Hepatocyte (in vitro differentiated cells): ENCODE measurements at regions not wholly inside any gene's neighbourhood (a gene's known extent, or its start where the extent isn't known, plus 50 kb on each side); places are given as distances from the start of the nearest gene placed in this dataset.

ENCODE experiments used
- DNase-seq: peaks from one replicate; pipeline ENCODE4 v3.0.0-alpha.2; 2016; ENCODE audit warnings: low spot score
- H2AFZ ChIP-seq: fragments of 200-600 bp; sonication (generic); 2 replicates; pipeline ENCODE4 v1.6.0; 2016; ENCODE audit warnings: antibody characterized with exemption, mild to moderate bottlenecking
- H3K27ac ChIP-seq: fragments of 200-600 bp; sonication (generic); 2 replicates; pipeline ENCODE4 v1.5.1; 2016; ENCODE audit warnings: mild to moderate bottlenecking
- H3K27me3 ChIP-seq: fragments of 200-600 bp; sonication (generic); 2 replicates; pipeline ENCODE4 v1.6.1; 2016
- H3K36me3 ChIP-seq: fragments of 200-600 bp; sonication (generic); replicated peaks from 2 replicates; pipeline ENCODE4 v1.5.1; 2016; ENCODE audit warnings: low read depth; ENCODE audit not compliant: insufficient read depth
- H3K4me1 ChIP-seq: fragments of 200-600 bp; sonication (generic); 2 replicates; pipeline ENCODE4 v1.5.1; 2016; ENCODE audit warnings: mild to moderate bottlenecking, moderate library complexity; ENCODE audit not compliant: insufficient read depth
- H3K4me2 ChIP-seq: fragments of 200-600 bp; sonication (generic); 2 replicates; pipeline ENCODE4 v1.6.0; 2016
- H3K4me3 ChIP-seq: fragments of 200-600 bp; sonication (generic); 2 replicates; pipeline ENCODE4 v1.5.1; 2016; ENCODE audit warnings: mild to moderate bottlenecking
- H3K79me2 ChIP-seq: fragments of 200-600 bp; sonication (generic); 2 replicates; pipeline ENCODE4 v1.6.0; 2017; ENCODE audit warnings: mild to moderate bottlenecking
- H3K9me2 ChIP-seq: fragments of 200-600 bp; sonication (generic); replicated peaks from 2 replicates; pipeline ENCODE4 v1.6.0; 2017; ENCODE audit warnings: mild to moderate bottlenecking; ENCODE audit not compliant: insufficient read depth
- H3K9me3 ChIP-seq: fragments of 200-600 bp; sonication (generic); 2 replicates; pipeline ENCODE4 v1.5.1; 2016; ENCODE audit warnings: low read depth, mild to moderate bottlenecking
- H4K20me1 ChIP-seq: fragments of 200-600 bp; sonication (generic); 2 replicates; pipeline ENCODE4 v1.6.0; 2016; ENCODE audit warnings: mild to moderate bottlenecking; ENCODE audit not compliant: insufficient read depth, poor library complexity, severe bottlenecking
- CTCF ChIP-seq: fragments of 200-600 bp; sonication (generic); IDR thresholded peaks from 2 replicates; pipeline ENCODE4 v1.5.1; 2016; ENCODE audit warnings: antibody characterized with exemption, mild to moderate bottlenecking; ENCODE audit not compliant: poor library complexity
- EZH2 ChIP-seq: fragments of 200-600 bp; sonication (generic); IDR thresholded peaks from 2 replicates; pipeline ENCODE4 v1.6.1; 2016; ENCODE audit warnings: antibody characterized with exemption, mild to moderate bottlenecking, borderline replicate concordance
- EZH2phosphoT487 ChIP-seq: fragments of 200-600 bp; sonication (generic); IDR thresholded peaks from one replicate; pipeline ENCODE4 v1.6.1; 2018; ENCODE audit warnings: antibody characterized with exemption, mild to moderate bottlenecking, low read depth, moderate library complexity; ENCODE audit not compliant: unreplicated experiment, severe bottlenecking
- WGBS: methylation state at CpG from one replicate; pipeline ENCODE4 v1.1.6; 2016; ENCODE audit warnings: low lambda C conversion rate; ENCODE audit errors: missing lambda C conversion rate; 5-methylcytosine and 5-hydroxymethylcytosine counted together

GRCh38 chr6:101021504-101021903, 140.4 kb upstream of the ASCC3 start:
- no peaks in the 10 kb centered on the region for H3K9me3 ChIP-seq
- no peak overlapping the region for H3K27ac ChIP-seq
- no peak overlapping the region for H3K4me2 ChIP-seq
- H3K79me2 ChIP-seq = no peaks in the 10 kb centered on the region
- TF ChIP-seq EZH2 = no peak
- no peak for TF ChIP-seq EZH2phosphoT487
- no peak for TF ChIP-seq CTCF
- H2AFZ ChIP-seq = no peak overlapping the region
- H3K36me3 ChIP-seq = no peaks in the 10 kb centered on the region
- H3K4me3 ChIP-seq = no peak overlapping the region
- no peaks in the 10 kb centered on the region for H4K20me1 ChIP-seq
- H3K4me1 ChIP-seq = no peaks in the 10 kb centered on the region
- no peaks in the 10 kb centered on the region for H3K27me3 ChIP-seq
- H3K9me2 ChIP-seq = no peaks in the 10 kb centered on the region
- no peak for DNase-seq

- H3K36me3 ChIP-seq = no peaks in the 10 kb centered on the region
- WGBS = 75% methylated on average over 4 of the region's 4 CpGs
- TF ChIP-seq EZH2 = no peak
- TF ChIP-seq CTCF = no peak
- TF ChIP-seq EZH2phosphoT487 = no peak
Observed at GRCh38 chr6:101042966-101043365, 161.8 kb upstream of the ASCC3 start.

GRCh38 chr6:101058296-101058695, 177.2 kb upstream of the ASCC3 start:
- H3K27me3 ChIP-seq = no peaks in the 10 kb centered on the region
- H3K4me3 ChIP-seq = no peak overlapping the region
- no peak overlapping the region for H3K4me2 ChIP-seq
- H2AFZ ChIP-seq = no peak overlapping the region
- WGBS = 44% methylated on average over 1 of the region's 1 CpG
- H3K27ac ChIP-seq = no peak overlapping the region
- H4K20me1 ChIP-seq = no peaks in the 10 kb centered on the region
- no peaks in the 10 kb centered on the region for H3K79me2 ChIP-seq
- no peaks in the 10 kb centered on the region for H3K9me3 ChIP-seq
- DNase-seq = no peak
- no peaks in the 10 kb centered on the region for H3K36me3 ChIP-seq
- H3K4me1 ChIP-seq = no peaks in the 10 kb centered on the region
- H3K9me2 ChIP-seq = no peaks in the 10 kb centered on the region
- TF ChIP-seq CTCF (no peak), EZH2phosphoT487 (no peak), EZH2 (no peak)

More at GRCh38 chr6:101042966-101043365, 161.8 kb upstream of the ASCC3 start:
- no peak overlapping the region for H3K4me2 ChIP-seq
- no peaks in the 10 kb centered on the region for H3K4me1 ChIP-seq
- no peaks in the 10 kb centered on the region for H4K20me1 ChIP-seq
- H2AFZ ChIP-seq = no peak overlapping the region
- no peaks in the 10 kb centered on the region for H3K79me2 ChIP-seq
- no peak overlapping the region for H3K27ac ChIP-seq
- no peaks in the 10 kb centered on the region for H3K9me3 ChIP-seq
- no peak overlapping the region for H3K4me3 ChIP-seq
- DNase-seq = no peak
- H3K27me3 ChIP-seq = no peaks in the 10 kb centered on the region
- H3K9me2 ChIP-seq = no peaks in the 10 kb centered on the region

- WGBS = 97% methylated on average over 12 of the region's 12 CpGs
- H2AFZ ChIP-seq = no peak overlapping the region
- H3K27ac ChIP-seq = no peak overlapping the region
- H3K9me3 ChIP-seq = no peaks in the 10 kb centered on the region
- H3K27me3 ChIP-seq = no peaks in the 10 kb centered on the region
- H3K4me1 ChIP-seq = no peaks in the 10 kb centered on the region
- H3K4me3 ChIP-seq = no peak overlapping the region
- H3K79me2 ChIP-seq = no peaks in the 10 kb centered on the region
- no peaks in the 10 kb centered on the region for H3K9me2 ChIP-seq
- no peak overlapping the region for H3K4me2 ChIP-seq
- no peak for DNase-seq
- TF ChIP-seq EZH2 (no peak), EZH2phosphoT487 (no peak), CTCF (no peak)
- no peaks in the 10 kb centered on the region for H4K20me1 ChIP-seq
- no peaks in the 10 kb centered on the region for H3K36me3 ChIP-seq
Observed at GRCh38 chr6:101066481-101066880, 185.4 kb upstream of the ASCC3 start.
